Smooth muscle cell (in vitro differentiated cells): ENCODE measurements at regions not wholly inside any gene's neighbourhood (a gene's known extent, or its start where the extent isn't known, plus 50 kb on each side); places are given as distances from the start of the nearest gene placed in this dataset.

Experiments used
- DNase-seq: peaks from one replicate; lab custom pipeline; 2025; ENCODE audit not compliant: unreplicated experiment; lab: John Stamatoyannopoulos, UW
- H2AFZ ChIP-seq: fragments of 200-600 bp; sonication (generic); 2 replicates; pipeline ENCODE4 v1.6.0; 2016; ENCODE audit warnings: antibody characterized with exemption, low read depth, mild to moderate bottlenecking
- H3F3A ChIP-seq: fragments of 200-600 bp; sonication (generic); 2 replicates; pipeline ENCODE4 v1.6.0; 2017; ENCODE audit warnings: antibody characterized with exemption, low read depth
- H3K27ac ChIP-seq: fragments of 200-600 bp; sonication (generic); 2 replicates; pipeline ENCODE4 v1.5.1; 2016; ENCODE audit warnings: low read depth, mild to moderate bottlenecking
- H3K27me3 ChIP-seq: fragments of 200-600 bp; sonication (generic); 2 replicates; pipeline ENCODE4 v1.6.1; 2016; ENCODE audit warnings: low read depth, mild to moderate bottlenecking
- H3K36me3 ChIP-seq: fragments of 200-600 bp; sonication (generic); 2 replicates; pipeline ENCODE4 v1.5.1; 2016; ENCODE audit warnings: low read depth
- H3K4me1 ChIP-seq: fragments of 200-600 bp; sonication (generic); 2 replicates; pipeline ENCODE4 v1.5.1; 2016; ENCODE audit warnings: low read depth
- H3K4me2 ChIP-seq: fragments of 200-600 bp; sonication (generic); 2 replicates; pipeline ENCODE4 v1.6.0; 2016; ENCODE audit warnings: mild to moderate bottlenecking
- H3K4me3 ChIP-seq: fragments of 200-600 bp; sonication (generic); 2 replicates; pipeline ENCODE4 v1.5.1; 2016; ENCODE audit warnings: mild to moderate bottlenecking
- H3K79me2 ChIP-seq: fragments of 200-600 bp; sonication (generic); 2 replicates; pipeline ENCODE4 v1.6.0; 2016; ENCODE audit warnings: low read depth, mild to moderate bottlenecking
- H3K9ac ChIP-seq: fragments of 200-600 bp; sonication (generic); 2 replicates; pipeline ENCODE4 v1.6.0; 2016; ENCODE audit warnings: low read depth
- H3K9me3 ChIP-seq: fragments of 200-600 bp; sonication (generic); replicated peaks from 2 replicates; pipeline ENCODE4 v1.5.1; 2016; ENCODE audit warnings: low read depth
- H4K20me1 ChIP-seq: fragments of 200-600 bp; sonication (generic); 2 replicates; pipeline ENCODE4 v1.6.0; 2016; ENCODE audit warnings: low read depth
- CTCF ChIP-seq: fragments of 200-600 bp; sonication (generic); IDR thresholded peaks from 2 replicates; pipeline ENCODE4 v1.5.1; 2017; ENCODE audit warnings: borderline replicate concordance, mild to moderate bottlenecking, antibody characterized with exemption; ENCODE audit not compliant: insufficient read depth, poor library complexity, severe bottlenecking
- WGBS: methylation state at CpG from one replicate; pipeline ENCODE4 v1.1.7; 2016; ENCODE audit warnings: low lambda C conversion rate; 5-methylcytosine and 5-hydroxymethylcytosine counted together

- H3K4me1 ChIP-seq, result no peaks in the 10 kb centered on the region
- H4K20me1 ChIP-seq, result no peaks in the 10 kb centered on the region
- H3K27ac ChIP-seq, result no peak overlapping the region
- H3F3A ChIP-seq, result no peaks in the 10 kb centered on the region
- H2AFZ ChIP-seq, result no peak overlapping the region
- H3K4me3 ChIP-seq, result no peak overlapping the region
- no peaks in the 10 kb centered on the region for H3K27me3 ChIP-seq
- no peak overlapping the region for H3K9ac ChIP-seq
- H3K36me3 ChIP-seq, result no peaks in the 10 kb centered on the region
- no peak for DNase-seq
- TF ChIP-seq CTCF, result no peak
- WGBS, result 65% methylated on average over 3 of the region's 3 CpGs
- no peak overlapping the region for H3K4me2 ChIP-seq
- H3K79me2 ChIP-seq, result no peaks in the 10 kb centered on the region
- H3K9me3 ChIP-seq, result no peaks in the 10 kb centered on the region
Measured at GRCh38 chr14:61196792-61197191, 84.3 kb downstream of the TMEM30B start.

GRCh38 chr14:61196034-61196433 lies 85.1 kb downstream of the TMEM30B start:
- no peaks in the 10 kb centered on the region for H3F3A ChIP-seq
- 80% methylated on average over 2 of the region's 2 CpGs for WGBS
- H3K79me2 ChIP-seq, result no peaks in the 10 kb centered on the region
- no peaks in the 10 kb centered on the region for H3K36me3 ChIP-seq
- no peak overlapping the region for H2AFZ ChIP-seq
- no peak overlapping the region for H3K27ac ChIP-seq
- H3K4me1 ChIP-seq, result no peaks in the 10 kb centered on the region
- no peak for TF ChIP-seq CTCF
- DNase-seq, result no peak
- H3K9ac ChIP-seq, result no peak overlapping the region
- H4K20me1 ChIP-seq, result no peaks in the 10 kb centered on the region
- no peak overlapping the region for H3K4me3 ChIP-seq
- H3K27me3 ChIP-seq, result no peaks in the 10 kb centered on the region
- no peaks in the 10 kb centered on the region for H3K9me3 ChIP-seq
- H3K4me2 ChIP-seq, result no peak overlapping the region

- H2AFZ ChIP-seq, result no peak overlapping the region
- no peaks in the 10 kb centered on the region for H3K9me3 ChIP-seq
- peaks cover 7% of the 10 kb centered on the region for H3K4me1 ChIP-seq
- no peaks in the 10 kb centered on the region for H3K79me2 ChIP-seq
- WGBS, result 92% methylated on average over 1 of the region's 1 CpG
- no peak overlapping the region for H3K4me3 ChIP-seq
- H3F3A ChIP-seq, result no peaks in the 10 kb centered on the region
- no peaks in the 10 kb centered on the region for H3K36me3 ChIP-seq
- no peaks in the 10 kb centered on the region for H3K27me3 ChIP-seq
- H3K4me2 ChIP-seq, result no peak overlapping the region
- no peak for TF ChIP-seq CTCF
- no peak overlapping the region for H3K9ac ChIP-seq
- H4K20me1 ChIP-seq, result no peaks in the 10 kb centered on the region
- DNase-seq, result no peak
- H3K27ac ChIP-seq, result no peak overlapping the region
Measured at GRCh38 chr14:61193476-61193875, 87.7 kb downstream of the TMEM30B start.

- Histone ChIP-seq H3K36me3 (no peaks in the 10 kb centered on the region), H3F3A (no peaks in the 10 kb centered on the region), H3K79me2 (no peaks in the 10 kb centered on the region), H3K27ac (no peak overlapping the region), H3K27me3 (no peaks in the 10 kb centered on the region), H3K9me3 (no peaks in the 10 kb centered on the region), H2AFZ (no peak overlapping the region), H3K4me1 (peaks cover 7% of the 10 kb centered on the region), H3K9ac (no peak overlapping the region), H4K20me1 (no peaks in the 10 kb centered on the region), H3K4me3 (no peak overlapping the region), H3K4me2 (no peak overlapping the region)
- DNase-seq, result no peak
- no peak for TF ChIP-seq CTCF
Measured at GRCh38 chr14:61192989-61193388, 88.1 kb downstream of the TMEM30B start.
